ENCODE measurements at regions not wholly inside any gene's neighbourhood (a gene's known extent, or its start where the extent isn't known, plus 50 kb on each side); places are given as distances from the start of the nearest gene placed in this dataset.

GRCh38 chr17:13940858-13941665 is 128.2 kb upstream of the COX10 start:
- no peak for DNase-seq

- DNase-seq = no peak
These were observed 127.5 kb upstream of the COX10 start for GRCh38 chr17:13941781-13942180.

- no peak for DNase-seq
These were observed 125.4 kb upstream of the COX10 start for GRCh38 chr17:13943909-13944308.

GRCh38 chr17:13947499-13947898 is 121.8 kb upstream of the COX10 start:
- DNase-seq = no peak

- no peak for DNase-seq
These were observed 117.1 kb upstream of the COX10 start for GRCh38 chr17:13952009-13952750.

GRCh38 chr17:13953841-13954240 is 115.5 kb upstream of the COX10 start:
- DNase-seq = no peak

GRCh38 chr17:13957636-13958035 is 111.7 kb upstream of the COX10 start:
- no peak for DNase-seq

- no peak for DNase-seq
These were observed 110.5 kb upstream of the COX10 start for GRCh38 chr17:13958773-13959172.

- DNase-seq = no peak
These were observed 108.0 kb upstream of the COX10 start for GRCh38 chr17:13961265-13961664.

- DNase-seq = no peak
These were observed 106.5 kb upstream of the COX10 start for GRCh38 chr17:13962716-13963240.

GRCh38 chr17:13967416-13967815 is 101.9 kb upstream of the COX10 start:
- DNase-seq = no peak

GRCh38 chr17:13970531-13970930 is 98.8 kb upstream of the COX10 start:
- no peak for DNase-seq

- no peak for DNase-seq
These were observed 95.2 kb upstream of the COX10 start for GRCh38 chr17:13973960-13974651.

GRCh38 chr17:13977837-13978236 is 91.5 kb upstream of the COX10 start:
- DNase-seq = no peak

GRCh38 chr17:13978478-13978877 is 90.8 kb upstream of the COX10 start:
- DNase-seq = no peak

- DNase-seq = no peak
These were observed 87.4 kb upstream of the COX10 start for GRCh38 chr17:13981881-13982280.

GRCh38 chr17:13984956-13985355 is 84.3 kb upstream of the COX10 start:
- no peak for DNase-seq

- no peak for DNase-seq
These were observed 82.4 kb upstream of the COX10 start for GRCh38 chr17:13986855-13987254.

GRCh38 chr17:13989138-13989537 is 80.2 kb upstream of the COX10 start:
- DNase-seq = no peak

GRCh38 chr17:13993106-13993505 is 76.2 kb upstream of the COX10 start:
- no peak for DNase-seq

- no peak for DNase-seq
These were observed 75.3 kb upstream of the COX10 start for GRCh38 chr17:13994050-13994449.

GRCh38 chr17:13995856-13996271 is 73.4 kb upstream of the COX10 start:
- no peak for DNase-seq

GRCh38 chr17:13996276-13996675 is 73.0 kb upstream of the COX10 start:
- no peak for DNase-seq

- no peak for DNase-seq
These were observed 72.6 kb upstream of the COX10 start for GRCh38 chr17:13996748-13997147.

Measured in stimulated activated naive CD4-positive, alpha-beta T cell (primary cell).